Esophagus (tissue), 2 donors: ENCODE measurements at regions not wholly inside any gene's neighbourhood (a gene's known extent, or its start where the extent isn't known, plus 50 kb on each side); places are given as distances from the start of the nearest gene placed in this dataset.

Experiments
- H3K27ac ChIP-seq, 2 donors: one replicate each; pipeline ENCODE4 v1.5.1; 2013; ENCODE audit warnings: low read depth in 2 of 2, mild to moderate bottlenecking in 2 of 2, inconsistent platforms in 1 of 2, low read length in 1 of 2, moderate library complexity in 1 of 2
- H3K27me3 ChIP-seq, 2 donors: one replicate each; pipeline ENCODE4 v1.6.1; 2013; ENCODE audit warnings: low read length in 2 of 2, control low read depth in 1 of 2, mild to moderate bottlenecking in 1 of 2; ENCODE audit not compliant: insufficient read depth in 2 of 2, control insufficient read depth in 1 of 2
- H3K36me3 ChIP-seq, 2 donors: one replicate each; pipeline ENCODE4 v1.6.1; 2013; ENCODE audit warnings: low read length in 1 of 2; ENCODE audit not compliant: control insufficient read depth in 2 of 2, insufficient read depth in 2 of 2
- H3K4me1 ChIP-seq, 2 donors: one replicate each; pipeline ENCODE4 v1.6.1; 2013; ENCODE audit warnings: low read length in 1 of 2; ENCODE audit not compliant: control insufficient read depth in 2 of 2, insufficient read depth in 2 of 2
- H3K4me3 ChIP-seq, 2 donors: one replicate each; pipeline ENCODE4 v1.5.1; 2013; ENCODE audit warnings: low read length in 2 of 2, mild to moderate bottlenecking in 2 of 2, low read depth in 1 of 2, moderate library complexity in 1 of 2
- H3K9me3 ChIP-seq, 2 donors: one replicate each; pipeline ENCODE4 v1.6.1; 2013; ENCODE audit warnings: mild to moderate bottlenecking in 2 of 2, low read depth in 1 of 2, low read length in 1 of 2, moderate library complexity in 1 of 2; ENCODE audit not compliant: control insufficient read depth in 2 of 2, insufficient read depth in 1 of 2
- WGBS, 2 donors: extraction: QIAGEN DNeasy Blood & Tissue Kit; methylation state at CpG; one replicate each; pipeline ENCODE4 v1.1.7; 2013; 5-methylcytosine and 5-hydroxymethylcytosine counted together
- donor health status: healthy with polysubstance abuse.
- donor health status: Bipolar disorder and iron deficiency.

DNA sequence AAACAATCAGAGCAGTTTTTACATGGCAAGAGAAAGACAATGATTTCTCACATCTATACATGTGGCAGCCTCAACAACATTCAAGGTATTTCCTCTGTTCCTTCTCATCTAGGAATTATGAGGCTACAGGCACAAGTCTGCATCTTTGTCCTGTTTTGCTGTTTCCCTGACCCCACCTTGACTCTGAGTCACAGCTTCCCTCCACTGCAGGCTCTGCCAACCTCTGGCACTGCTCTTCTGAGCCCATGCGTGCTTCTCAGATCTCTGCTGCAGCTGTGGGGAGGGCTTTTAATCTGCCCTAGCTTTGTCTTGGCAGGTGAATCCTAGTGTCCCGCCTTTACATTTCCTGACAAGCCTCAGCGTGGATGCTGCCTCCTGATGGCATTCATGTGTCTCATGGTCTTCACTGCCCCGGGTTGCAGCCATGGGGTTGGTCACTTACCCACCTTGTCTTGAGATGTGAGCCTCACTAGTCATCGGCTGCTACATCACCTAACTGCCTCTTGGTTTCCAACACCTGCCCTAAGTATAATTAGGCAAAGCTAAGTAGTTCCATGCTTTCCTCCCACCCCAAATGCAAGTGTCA is 578.5 kb downstream of the TBC1D22A start:
- no peak overlapping the region for H3K4me3 ChIP-seq
- H3K4me1 ChIP-seq: peaks cover 0 to 3% of the 10 kb centered on the region in 2 donors
- WGBS, 2 donors: 45 to 48% methylated on average over 5 of the region's 5 CpGs
- no peaks in the 10 kb centered on the region for H3K27me3 ChIP-seq
- H3K9me3 ChIP-seq: peaks cover 0 to 6% of the 10 kb centered on the region in 2 donors
- H3K36me3 ChIP-seq: no peaks in the 10 kb centered on the region
- H3K27ac ChIP-seq: no peak overlapping the region

DNA sequence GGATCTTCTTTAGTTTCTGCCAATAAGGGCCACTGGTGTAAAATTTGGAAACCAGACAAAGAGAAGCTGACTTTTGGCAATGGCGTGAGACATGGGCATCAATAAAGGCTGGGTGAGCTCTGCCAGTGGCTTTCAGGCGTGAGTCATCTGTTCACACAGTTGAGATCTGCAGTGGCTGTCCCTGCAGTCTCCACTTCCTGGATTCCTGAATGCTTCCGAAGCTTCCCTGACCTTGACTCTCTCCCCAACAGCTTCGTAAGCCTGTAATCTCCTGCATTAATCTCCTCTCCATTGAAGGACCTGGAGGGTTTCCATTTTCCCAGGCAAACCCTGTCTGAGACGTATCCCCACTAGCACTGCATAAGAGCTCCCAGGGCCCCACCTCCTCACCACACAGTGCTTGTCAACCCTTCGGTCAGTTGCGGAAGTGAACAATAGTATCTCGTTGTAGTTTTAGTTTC is 574.7 kb downstream of the TBC1D22A start:
- peaks cover 3% of the 10 kb centered on the region in 2 donors for H3K9me3 ChIP-seq
- no peaks in the 10 kb centered on the region for H3K36me3 ChIP-seq
- H3K27me3 ChIP-seq: no peaks in the 10 kb centered on the region
- 29 to 30% methylated on average over 8 of the region's 8 CpGs for WGBS, 2 donors
- H3K4me3 ChIP-seq: peak overlapping the region in 1 of 2 donors; percentile 23
- peak overlapping the region; percentile 36 to 79 for H3K27ac ChIP-seq
- H3K4me1 ChIP-seq: peaks cover 0 to 6% of the 10 kb centered on the region in 2 donors

DNA sequence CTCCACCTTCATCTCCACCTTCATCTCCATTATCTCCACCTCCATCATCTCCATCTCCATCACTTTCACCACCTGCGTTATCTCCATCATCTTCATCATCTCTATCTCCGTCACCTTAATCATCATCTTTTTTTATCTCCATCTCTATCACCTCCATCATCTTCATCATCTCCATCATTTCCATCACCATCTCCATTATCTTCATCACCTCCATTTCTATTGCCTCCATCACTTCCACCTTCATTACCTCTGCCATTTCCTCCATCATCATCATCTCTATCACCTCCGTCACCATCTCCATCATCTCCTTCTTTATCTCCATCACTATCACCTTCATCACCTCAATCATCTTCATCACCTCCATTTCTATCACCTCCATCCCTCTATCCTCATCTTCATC is 573.5 kb downstream of the TBC1D22A start:
- peaks cover 0 to 4% of the 10 kb centered on the region in 2 donors for H3K4me1 ChIP-seq
- peaks cover 3% of the 10 kb centered on the region in 2 donors for H3K9me3 ChIP-seq
- H3K27me3 ChIP-seq: no peaks in the 10 kb centered on the region
- 93 to 98% methylated on average over 3 of the region's 3 CpGs for WGBS, 2 donors
- no peak overlapping the region for H3K4me3 ChIP-seq
- H3K36me3 ChIP-seq: no peaks in the 10 kb centered on the region
- H3K27ac ChIP-seq: no peak overlapping the region

DNA sequence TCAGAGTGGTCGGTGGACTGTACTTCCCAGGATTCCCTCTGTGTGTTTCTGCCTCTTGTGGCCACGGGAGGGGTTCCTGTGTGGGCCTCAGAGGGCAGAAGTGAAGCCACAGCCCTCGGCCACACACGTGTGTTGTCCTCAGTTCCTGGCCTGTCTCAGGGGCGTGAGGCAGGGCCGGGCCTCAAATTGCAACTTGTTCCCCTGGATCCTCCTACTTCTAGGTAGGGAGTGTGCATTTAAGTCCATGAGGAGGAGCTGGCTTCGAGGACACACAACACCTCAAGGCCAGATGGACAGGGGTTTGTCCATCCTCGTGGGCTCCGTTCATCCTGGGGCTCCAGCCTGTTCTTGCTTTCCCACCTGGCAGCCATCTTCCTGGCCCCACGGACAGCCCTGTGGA is 573.0 kb downstream of the TBC1D22A start:
- H3K9me3 ChIP-seq: peaks cover 3% of the 10 kb centered on the region in 2 donors
- H3K27me3 ChIP-seq: no peaks in the 10 kb centered on the region
- no peak overlapping the region for H3K27ac ChIP-seq
- H3K36me3 ChIP-seq: no peaks in the 10 kb centered on the region
- no peak overlapping the region for H3K4me3 ChIP-seq
- peaks cover 0 to 3% of the 10 kb centered on the region in 2 donors for H3K4me1 ChIP-seq
- 78 to 79% methylated on average over 10 of the region's 10 CpGs for WGBS, 2 donors

DNA sequence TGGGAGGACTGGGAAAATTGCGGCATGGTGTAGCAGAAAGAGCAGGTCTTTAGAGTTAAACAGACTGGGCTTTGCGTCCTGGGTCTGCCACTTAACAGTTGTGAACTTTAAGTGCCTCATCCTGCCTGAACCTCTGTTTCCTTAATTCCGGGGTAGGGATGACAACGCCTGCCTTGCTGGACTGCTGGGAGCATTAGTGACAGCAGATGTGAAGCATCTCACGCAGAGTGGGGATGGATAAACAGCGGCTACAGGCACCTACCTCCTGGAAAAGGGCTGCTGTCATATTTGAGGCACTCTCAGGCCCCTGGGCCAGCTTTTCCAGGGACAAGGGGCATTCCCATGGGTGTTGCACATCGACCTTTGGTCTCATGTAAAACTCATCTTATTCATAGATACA is 572.2 kb downstream of the TBC1D22A start:
- Histone ChIP-seq H3K27me3 (no peaks in the 10 kb centered on the region), H3K36me3 (no peaks in the 10 kb centered on the region), H3K27ac (peak overlapping the region in 1 of 2 donors; percentile 9), H3K4me3 (no peak overlapping the region), H3K4me1 (peaks cover 0 to 3% of the 10 kb centered on the region in 2 donors), H3K9me3 (peaks cover 3% of the 10 kb centered on the region in 2 donors)
- WGBS, 2 donors: 76 to 85% methylated on average over 7 of the region's 7 CpGs

DNA sequence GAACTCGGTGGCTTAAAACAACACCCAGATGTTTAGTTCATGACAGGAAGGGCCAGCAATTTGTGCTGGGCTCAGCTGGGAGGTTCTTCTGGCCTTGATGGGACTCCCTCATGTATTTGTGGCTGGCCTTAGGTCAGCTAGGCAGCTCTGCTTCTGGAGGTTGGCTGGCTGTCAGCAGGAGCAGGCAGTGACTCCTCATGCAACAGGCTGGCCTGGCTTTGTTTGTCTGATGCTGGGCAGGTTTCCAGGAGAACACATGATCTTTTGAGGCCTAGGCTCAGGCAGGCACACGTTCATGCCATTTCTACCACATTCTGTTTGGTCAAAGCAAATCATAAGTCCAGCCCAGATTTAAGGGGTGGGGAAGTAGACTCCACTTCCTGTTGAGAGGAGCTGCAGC is 571.2 kb downstream of the TBC1D22A start:
- 37 to 44% methylated on average over 2 of the region's 2 CpGs for WGBS, 2 donors
- peaks cover 3% of the 10 kb centered on the region in 2 donors for H3K9me3 ChIP-seq
- H3K27ac ChIP-seq: peak overlapping the region in 1 of 2 donors; percentile 51
- peaks cover 0 to 3% of the 10 kb centered on the region in 2 donors for H3K4me1 ChIP-seq
- no peaks in the 10 kb centered on the region for H3K27me3 ChIP-seq
- H3K4me3 ChIP-seq: no peak overlapping the region
- H3K36me3 ChIP-seq: no peaks in the 10 kb centered on the region

DNA sequence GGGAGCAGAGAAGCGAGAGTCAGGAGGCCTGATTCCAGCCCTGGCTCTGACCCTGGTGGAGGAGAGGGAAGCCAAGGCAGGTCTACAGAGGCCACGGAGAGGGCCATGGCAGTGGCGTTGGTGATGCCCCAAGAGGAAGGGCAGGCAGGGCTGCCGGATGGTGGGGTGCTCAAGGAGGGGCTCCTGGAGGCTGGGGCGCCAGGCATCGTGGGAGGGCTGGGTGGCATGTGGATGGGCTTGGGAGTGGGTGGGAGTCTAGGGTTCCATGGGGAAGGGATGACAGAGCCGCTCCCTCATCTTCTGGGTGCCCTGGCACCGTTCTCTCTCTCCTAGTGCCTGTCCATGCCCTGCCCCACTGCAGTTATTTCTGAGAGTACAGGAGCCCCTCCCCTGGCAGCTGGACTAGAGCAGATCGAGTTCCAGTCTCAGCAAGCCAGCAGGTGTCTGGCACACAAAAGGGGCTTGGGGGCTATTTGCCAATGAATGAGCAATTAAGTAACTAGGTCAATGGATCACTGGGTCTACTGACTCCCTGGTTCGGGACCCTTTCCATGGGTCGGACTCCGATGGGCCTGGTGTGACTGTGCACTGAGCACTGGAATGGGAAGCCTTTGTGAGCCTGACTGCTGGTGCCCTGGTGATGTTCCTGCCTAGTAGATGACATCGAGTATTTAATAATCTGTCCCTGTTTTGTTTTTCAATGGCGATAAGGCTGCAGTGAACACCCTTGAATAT is 570.0 kb downstream of the TBC1D22A start:
- WGBS, 2 donors: 91 to 93% methylated on average over 14 of the region's 14 CpGs
- Histone ChIP-seq H3K27ac (no peak overlapping the region), H3K27me3 (no peaks in the 10 kb centered on the region), H3K36me3 (no peaks in the 10 kb centered on the region), H3K4me3 (no peak overlapping the region), H3K9me3 (peaks cover 3% of the 10 kb centered on the region in 2 donors), H3K4me1 (peaks cover 0 to 3% of the 10 kb centered on the region in 2 donors)

DNA sequence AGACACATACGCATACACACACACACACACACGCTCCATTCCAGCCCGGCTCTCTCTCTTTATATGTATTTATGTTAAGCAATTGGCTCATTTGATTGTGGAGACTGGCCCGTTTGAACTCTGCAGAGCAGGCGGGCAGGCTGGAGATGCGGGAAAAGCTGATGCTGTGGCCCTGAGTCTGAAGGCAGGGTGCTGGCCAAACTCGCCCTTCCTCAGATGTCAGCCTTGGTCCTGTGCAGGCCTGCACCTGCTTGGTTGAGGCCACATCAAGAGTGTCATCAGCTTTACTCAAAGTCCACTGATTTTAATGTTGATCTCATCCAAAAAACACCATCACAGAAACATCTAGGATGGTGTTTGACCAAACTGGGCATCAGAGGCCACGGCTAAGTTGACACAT is 569.3 kb downstream of the TBC1D22A start:
- Histone ChIP-seq H3K27me3 (no peaks in the 10 kb centered on the region), H3K27ac (no peak overlapping the region), H3K4me1 (peaks cover 0 to 3% of the 10 kb centered on the region in 2 donors), H3K9me3 (peaks cover 3% of the 10 kb centered on the region in 2 donors), H3K36me3 (no peaks in the 10 kb centered on the region), H3K4me3 (no peak overlapping the region)
- WGBS, 2 donors: 90 to 94% methylated on average over 8 of the region's 8 CpGs

DNA sequence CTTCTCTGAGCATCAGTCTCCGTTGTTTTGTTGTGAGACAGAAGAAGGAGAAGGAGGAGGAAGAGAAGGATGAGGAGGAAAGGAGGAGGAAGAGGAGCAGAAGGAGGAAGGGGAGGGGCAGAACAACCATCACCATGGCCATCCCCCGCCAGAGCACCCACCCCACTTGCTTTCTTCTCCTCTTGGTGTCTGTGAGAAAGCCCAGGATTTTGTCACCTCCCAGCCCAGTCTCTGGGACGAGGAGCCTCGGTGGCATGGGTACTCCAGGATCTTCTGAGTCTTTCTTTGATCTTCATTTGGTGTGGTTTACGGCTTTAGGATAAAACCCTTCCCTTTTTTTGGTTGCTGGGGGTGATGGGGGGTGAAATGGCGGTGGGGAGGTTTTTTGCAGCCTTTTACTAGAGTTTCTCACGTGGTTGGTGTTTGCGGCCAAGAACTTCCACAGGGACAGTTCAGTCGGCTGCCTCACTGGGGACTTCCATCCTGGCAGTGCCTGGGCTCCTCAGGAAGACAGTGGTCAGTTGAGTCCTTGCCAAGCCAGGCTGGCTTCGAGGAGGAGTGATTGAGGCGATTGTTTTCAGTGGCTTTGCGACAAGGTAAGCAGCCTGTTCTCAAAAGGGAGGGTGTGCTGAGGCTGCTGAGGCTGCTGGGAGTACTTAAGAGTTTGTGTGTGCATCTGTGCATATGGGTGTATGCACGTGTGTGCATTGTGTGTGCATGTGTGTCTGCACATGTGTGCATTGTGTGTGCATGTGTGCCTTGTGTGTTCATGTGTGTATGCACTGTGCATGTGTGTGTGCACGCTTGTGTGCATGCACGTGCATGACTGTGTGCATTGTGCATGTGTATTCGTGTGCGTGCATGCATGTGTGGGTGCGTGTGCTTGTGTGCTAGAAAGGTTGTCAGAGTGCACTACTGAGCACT is 567.5 kb downstream of the TBC1D22A start:
- 76% methylated on average over 18 of the region's 18 CpGs for WGBS, 2 donors
- Histone ChIP-seq H3K36me3 (no peaks in the 10 kb centered on the region), H3K4me1 (peaks cover 0 to 3% of the 10 kb centered on the region in 2 donors), H3K27ac (no peak overlapping the region), H3K9me3 (peaks cover 3% of the 10 kb centered on the region in 2 donors), H3K4me3 (no peak overlapping the region), H3K27me3 (no peaks in the 10 kb centered on the region)
